GM19467 (cell line): ENCODE measurements at regions not wholly inside any gene's neighbourhood (a gene's known extent, or its start where the extent isn't known, plus 50 kb on each side); places are given as distances from the start of the nearest gene placed in this dataset.

Source experiments
- ATAC-seq: cut with Tn5 transposase; IDR thresholded peaks from one replicate; pipeline ENCODE4 v1.9.1; 2021; ENCODE audit warnings: mild to moderate bottlenecking, moderate library complexity; ENCODE audit not compliant: unreplicated experiment

GRCh38 chr3:21357241-21357640 is 393.8 kb downstream of the ZNF385D start:
- ATAC-seq, result no peak

- ATAC-seq, result no peak
These were observed 394.6 kb downstream of the ZNF385D start for GRCh38 chr3:21356402-21356801.

GRCh38 chr3:21345382-21345976 is 405.5 kb downstream of the ZNF385D start:
- no peak for ATAC-seq

GRCh38 chr3:21331857-21332256 is 419.2 kb downstream of the ZNF385D start:
- no peak for ATAC-seq

GRCh38 chr3:21331321-21331720 is 419.7 kb downstream of the ZNF385D start:
- no peak for ATAC-seq

- ATAC-seq, result no peak
These were observed 420.7 kb downstream of the ZNF385D start for GRCh38 chr3:21330293-21330692.

GRCh38 chr3:21328711-21329390 is 422.2 kb downstream of the ZNF385D start:
- no peak for ATAC-seq

GRCh38 chr3:21326704-21327475 is 424.1 kb downstream of the ZNF385D start:
- no peak for ATAC-seq

GRCh38 chr3:21314688-21315087 is 436.3 kb downstream of the ZNF385D start:
- no peak for ATAC-seq

GRCh38 chr3:21310891-21311290 is 440.1 kb downstream of the ZNF385D start:
- ATAC-seq, result no peak

- ATAC-seq, result no peak
These were observed 440.8 kb downstream of the ZNF385D start for GRCh38 chr3:21310161-21310560.

GRCh38 chr3:21297304-21297703 is 453.7 kb downstream of the ZNF385D start:
- no peak for ATAC-seq

- ATAC-seq, result no peak
These were observed 456.2 kb downstream of the ZNF385D start for GRCh38 chr3:21294768-21295167.

GRCh38 chr3:21292971-21293370 is 458.0 kb downstream of the ZNF385D start:
- ATAC-seq, result no peak

GRCh38 chr3:21290557-21290956 is 460.5 kb downstream of the ZNF385D start:
- no peak for ATAC-seq

GRCh38 chr3:21274079-21274571 is 476.9 kb downstream of the ZNF385D start:
- ATAC-seq, result no peak

- no peak for ATAC-seq
These were observed 477.6 kb downstream of the ZNF385D start for GRCh38 chr3:21273259-21274025.

GRCh38 chr3:21271606-21272016 is 479.4 kb downstream of the ZNF385D start:
- ATAC-seq, result no peak

GRCh38 chr3:21269882-21270281 is 481.1 kb downstream of the ZNF385D start:
- no peak for ATAC-seq

- no peak for ATAC-seq
These were observed 490.5 kb downstream of the ZNF385D start for GRCh38 chr3:21260507-21260906.

GRCh38 chr3:21259896-21260295 is 491.1 kb downstream of the ZNF385D start:
- ATAC-seq, result no peak
